Progenitor cell of endocrine pancreas (in vitro differentiated cells): ENCODE measurements at regions not wholly inside any gene's neighbourhood (a gene's known extent, or its start where the extent isn't known, plus 50 kb on each side); places are given as distances from the start of the nearest gene placed in this dataset.

ENCODE experiments used
- DNase-seq: peaks from one replicate; pipeline ENCODE4 v3.0.0; 2021; ENCODE audit warnings: low spot score; ENCODE audit not compliant: unreplicated experiment
- H3K27ac Mint-ChIP-seq: 2 replicates; pipeline ENCODE4 v1.8.0; 2021; ENCODE audit warnings: mild to moderate bottlenecking, moderate library complexity, mixed read lengths
- H3K27me3 Mint-ChIP-seq: 2 replicates; pipeline ENCODE4 v1.8.0; 2021; ENCODE audit warnings: mixed read lengths
- H3K36me3 Mint-ChIP-seq: 2 replicates; pipeline ENCODE4 v1.8.0; 2022; ENCODE audit warnings: mixed read lengths; ENCODE audit not compliant: insufficient read depth
- H3K4me1 Mint-ChIP-seq: 2 replicates; pipeline ENCODE4 v1.8.0; 2021; ENCODE audit warnings: low read depth, mixed read lengths
- H3K4me3 Mint-ChIP-seq: 2 replicates; pipeline ENCODE4 v1.8.0; 2021; ENCODE audit warnings: low read depth, mild to moderate bottlenecking, moderate library complexity, mixed read lengths
- H3K9me3 Mint-ChIP-seq: 2 replicates; pipeline ENCODE4 v1.8.0; 2021; ENCODE audit warnings: low read depth, mixed read lengths
- CTCF ChIP-seq: fragments of 200-600 bp; sonication (generic); IDR thresholded peaks from one replicate; pipeline ENCODE4 v1.5.0; 2021; ENCODE audit warnings: antibody characterized with exemption, mild to moderate bottlenecking; ENCODE audit not compliant: unreplicated experiment

GRCh38 chr4:18252052-18252451 lies 230.5 kb upstream of the LCORL start:
- Mint-ChIP-seq H3K27me3 (peaks cover 6% of the 10 kb centered on the region), H3K9me3 (peaks cover 7% of the 10 kb centered on the region), H3K27ac (no peak overlapping the region), H3K36me3 (no peaks in the 10 kb centered on the region), H3K4me3 (no peak overlapping the region), H3K4me1 (no peaks in the 10 kb centered on the region)
- TF ChIP-seq CTCF = no peak
- no peak for DNase-seq

GRCh38 chr4:18250564-18250963 lies 229.0 kb upstream of the LCORL start:
- Mint-ChIP-seq H3K27me3 (peaks cover 6% of the 10 kb centered on the region), H3K4me1 (no peaks in the 10 kb centered on the region), H3K4me3 (no peak overlapping the region), H3K27ac (no peak overlapping the region), H3K9me3 (no peaks in the 10 kb centered on the region), H3K36me3 (no peaks in the 10 kb centered on the region)
- TF ChIP-seq CTCF = no peak
- DNase-seq = no peak

GRCh38 chr4:18248611-18249010 lies 227.1 kb upstream of the LCORL start:
- no peak overlapping the region for H3K27ac Mint-ChIP-seq
- DNase-seq = no peak
- peaks cover 6% of the 10 kb centered on the region for H3K27me3 Mint-ChIP-seq
- no peak for TF ChIP-seq CTCF
- no peaks in the 10 kb centered on the region for H3K4me1 Mint-ChIP-seq
- H3K36me3 Mint-ChIP-seq = no peaks in the 10 kb centered on the region
- no peak overlapping the region for H3K4me3 Mint-ChIP-seq
- no peaks in the 10 kb centered on the region for H3K9me3 Mint-ChIP-seq

- no peak overlapping the region for H3K4me3 Mint-ChIP-seq
- no peak for TF ChIP-seq CTCF
- H3K27ac Mint-ChIP-seq = no peak overlapping the region
- no peaks in the 10 kb centered on the region for H3K9me3 Mint-ChIP-seq
- peaks cover 3% of the 10 kb centered on the region for H3K27me3 Mint-ChIP-seq
- H3K36me3 Mint-ChIP-seq = no peaks in the 10 kb centered on the region
- no peak for DNase-seq
- H3K4me1 Mint-ChIP-seq = no peaks in the 10 kb centered on the region
Observed at GRCh38 chr4:18247189-18247588, 225.6 kb upstream of the LCORL start.

- no peak overlapping the region for H3K4me3 Mint-ChIP-seq
- no peak for DNase-seq
- H3K27ac Mint-ChIP-seq = no peak overlapping the region
- no peaks in the 10 kb centered on the region for H3K9me3 Mint-ChIP-seq
- no peaks in the 10 kb centered on the region for H3K36me3 Mint-ChIP-seq
- no peaks in the 10 kb centered on the region for H3K27me3 Mint-ChIP-seq
- TF ChIP-seq CTCF = no peak
- H3K4me1 Mint-ChIP-seq = no peaks in the 10 kb centered on the region
Observed at GRCh38 chr4:18242919-18243693, 221.6 kb upstream of the LCORL start.
